ENCODE measurements at regions not wholly inside any gene's neighbourhood (a gene's known extent, or its start where the extent isn't known, plus 50 kb on each side); places are given as distances from the start of the nearest gene placed in this dataset.
"Not testable (repeated sequence)": the region's sequence is repeated elsewhere in the genome, so short reads cannot be mapped to it uniquely, and the experiment has no call there.

GRCh38 chr1:90348934-90349333 is 354.0 kb downstream of the ZNF326 start:
- DNase-seq (ENCODE audit: low read depth, low spot score) (no peak), FAIRE-seq (no peak)
- ChIA-PET POLR2A (no interaction called here), CTCF (no interaction called here)
- H3K36me3 ChIP-seq (ENCODE audit: control insufficient read depth in 2 of 2, extremely low read depth in 1 of 2, insufficient read depth in 2 of 2, low read length in 2 of 2): no peaks in the 10 kb centered on the region
- H3K4me2 ChIP-seq (ENCODE audit: insufficient read depth, low read length): no peak overlapping the region
- H3K9me1 ChIP-seq (replicated peaks; ENCODE audit: control insufficient read depth, extremely low read depth, insufficient read depth, low read length): no peaks in the 10 kb centered on the region
- no TSS peak for BruUV-seq (replicated peaks)
- no peaks in the 10 kb centered on the region for H4K20me1 ChIP-seq (replicated peaks; ENCODE audit: control insufficient read depth, extremely low read depth, insufficient read depth, low read length)
- dilution Hi-C loops (cut with MboI; ENCODE audit: extremely low pct_ligation_motif_present, low sequenced_read_pairs): no loop called here
- no peak overlapping the region for H3K27ac ChIP-seq (ENCODE audit: insufficient read depth, low read depth, low read length)
- H3K27me3 ChIP-seq (ENCODE audit: control insufficient read depth in 2 of 2, insufficient read depth in 2 of 2, low read length in 2 of 2): no peaks in the 10 kb centered on the region
- H3K9me3 ChIP-seq (replicated peaks; ENCODE audit: control insufficient read depth, insufficient read depth, low read length): no peaks in the 10 kb centered on the region
- no peak overlapping the region for H3K9ac ChIP-seq (replicated peaks; ENCODE audit: extremely low read depth, insufficient read depth, low read length)
- H3K79me2 ChIP-seq (ENCODE audit: control insufficient read depth, insufficient read depth, low read length): no peaks in the 10 kb centered on the region
- no peaks in the 10 kb centered on the region for H3K4me1 ChIP-seq (ENCODE audit: control insufficient read depth, extremely low read depth, insufficient read depth, low read length)
- no peak for TF ChIP-seq POLR2A (IDR thresholded peaks at IDR 0.05; ENCODE audit: low read depth, low read length)
- TF ChIP-seq POLR2AphosphoS5 (IDR thresholded peaks at IDR 0.05; ENCODE audit: insufficient read depth, low read depth, low read length): no peak
- TF ChIP-seq MAX (IDR thresholded peaks at IDR 0.05; ENCODE audit: insufficient read depth, insufficient read length): no peak
- no peak for TF ChIP-seq EZH2 (IDR thresholded peaks at IDR 0.05; ENCODE audit: borderline replicate concordance, low read depth, low read length, severe bottlenecking)
- TF ChIP-seq GATA2 (IDR thresholded peaks at IDR 0.05; ENCODE audit: insufficient read depth, insufficient read length, low read depth, low read length): no peak
- TF ChIP-seq CTCF (IDR thresholded peaks at IDR 0.05; ENCODE audit: extremely low read depth in 1 of 2, insufficient read depth in 1 of 2, low read depth in 1 of 2, low read length in 2 of 2): no peak
- TF ChIP-seq MYC (IDR thresholded peaks at IDR 0.05; ENCODE audit: low read depth, low read length): no peak
- no peak for TF ChIP-seq JUN (IDR thresholded peaks at IDR 0.05; ENCODE audit: borderline replicate concordance, insufficient read depth, insufficient read length, low read depth)
- intact Hi-C loops (cut with micrococcal nuclease): no loop called here
- H2AFZ ChIP-seq (ENCODE audit: low read depth, low read length): no peak overlapping the region
- no peak overlapping the region for H3K4me3 ChIP-seq (replicated peaks in 1 of 3; ENCODE audit: insufficient read depth in 1 of 3, low read depth in 1 of 3, low read length in 3 of 3)

- FAIRE-seq; POLR2A ChIA-PET; DNase-seq (ENCODE audit: low read depth, low spot score); H3K9me3 ChIP-seq (replicated peaks; ENCODE audit: control insufficient read depth, insufficient read depth, low read length); H3K4me2 ChIP-seq (ENCODE audit: insufficient read depth, low read length); H4K20me1 ChIP-seq (replicated peaks; ENCODE audit: control insufficient read depth, extremely low read depth, insufficient read depth, low read length); H2AFZ ChIP-seq (ENCODE audit: low read depth, low read length); intact Hi-C loops (cut with micrococcal nuclease); H3K4me3 ChIP-seq (replicated peaks in 1 of 3; ENCODE audit: insufficient read depth in 1 of 3, low read depth in 1 of 3, low read length in 3 of 3); H3K27ac ChIP-seq (ENCODE audit: insufficient read depth, low read depth, low read length); CTCF ChIA-PET; H3K36me3 ChIP-seq (ENCODE audit: control insufficient read depth in 2 of 2, extremely low read depth in 1 of 2, insufficient read depth in 2 of 2, low read length in 2 of 2); BruUV-seq (replicated peaks); dilution Hi-C loops (cut with MboI; ENCODE audit: extremely low pct_ligation_motif_present, low sequenced_read_pairs); H3K9me1 ChIP-seq (replicated peaks; ENCODE audit: control insufficient read depth, extremely low read depth, insufficient read depth, low read length); H3K79me2 ChIP-seq (ENCODE audit: control insufficient read depth, insufficient read depth, low read length); H3K9ac ChIP-seq (replicated peaks; ENCODE audit: extremely low read depth, insufficient read depth, low read length); H3K27me3 ChIP-seq (ENCODE audit: control insufficient read depth in 2 of 2, insufficient read depth in 2 of 2, low read length in 2 of 2); H3K4me1 ChIP-seq (ENCODE audit: control insufficient read depth, extremely low read depth, insufficient read depth, low read length): not testable (repeated sequence)
Measured at GRCh38 chr1:90348459-90348858, 353.5 kb downstream of the ZNF326 start.

Data from endothelial cell of umbilical vein (primary cell).